Naive thymus-derived CD4-positive, alpha-beta T cell (primary cell): ENCODE measurements at regions not wholly inside any gene's neighbourhood (a gene's known extent, or its start where the extent isn't known, plus 50 kb on each side); places are given as distances from the start of the nearest gene placed in this dataset.

Experiments
- ATAC-seq: fragments of 150-1000 bp; cut with Tn5 transposase; 2 replicates; pipeline ENCODE4 v1.10.0; 2021; ENCODE audit warnings: mild to moderate bottlenecking, moderate library complexity
- CTCF ChIA-PET: fragments of 350-600 bp; sonication (Branson Sonifier 250); formaldehyde crosslinking; loops from one replicate; lab custom pipeline; 2021; ENCODE audit warnings: antibody characterized with exemption; lab: Charles Lee
- POLR2A ChIA-PET: fragments of 350-600 bp; sonication (Branson Sonifier 250); formaldehyde crosslinking; loops from one replicate; lab custom pipeline; 2021; ENCODE audit warnings: antibody characterized with exemption, inconsistent platforms; lab: Charles Lee
- DNase-seq, 9 donors: peaks; one replicate each; pipeline versions ENCODE4 v3.0.0 to v3.0.0-alpha.2; 2020 to 2022; ENCODE audit warnings: mixed read lengths in 1 of 9
- H3K27ac ChIP-seq: one replicate; pipeline ENCODE4 v1.7.0; 2013; ENCODE audit warnings: mild to moderate bottlenecking, low read depth, low read length, moderate library complexity
- H3K27me3 ChIP-seq, 2 donors: one replicate each; pipeline ENCODE4 v1.7.0; 2013; ENCODE audit warnings: low read length in 2 of 2, mild to moderate bottlenecking in 2 of 2, moderate library complexity in 2 of 2; ENCODE audit not compliant: control insufficient read depth in 2 of 2, insufficient read depth in 2 of 2
- H3K36me3 ChIP-seq, 3 experiments: 1 replicate in 2 of 3; 2 replicates in 1 of 3; pipeline ENCODE4 v1.7.0; 2013; ENCODE audit warnings: low read length in 3 of 3, mild to moderate bottlenecking in 3 of 3, moderate library complexity in 1 of 3; ENCODE audit not compliant: insufficient read depth in 3 of 3, control insufficient read depth in 2 of 3
- H3K4me1 ChIP-seq, 2 donors: one replicate each; pipeline ENCODE4 v1.7.0; 2013; ENCODE audit warnings: low read length in 2 of 2, mild to moderate bottlenecking in 2 of 2, moderate library complexity in 1 of 2; ENCODE audit not compliant: control insufficient read depth in 2 of 2, insufficient read depth in 2 of 2
- H3K4me3 ChIP-seq: 2 replicates; pipeline ENCODE4 v1.7.0; 2013; ENCODE audit warnings: mild to moderate bottlenecking, low read length
- H3K9me3 ChIP-seq, 3 experiments: 1 replicate in 2 of 3; 2 replicates in 1 of 3; pipeline ENCODE4 v1.7.0; 2013; ENCODE audit warnings: low read length in 3 of 3; ENCODE audit not compliant: control insufficient read depth in 2 of 3
- H3K27ac Mint-ChIP-seq, 9 donors: one replicate each; pipeline ENCODE4 v1.8.0; 2020 to 2022; ENCODE audit warnings: mixed read lengths in 9 of 9, mild to moderate bottlenecking in 8 of 9, moderate library complexity in 5 of 9, inconsistent platforms in 2 of 9
- H3K27me3 Mint-ChIP-seq, 5 donors: one replicate each; pipeline ENCODE4 v1.8.0; 2021 to 2022; ENCODE audit warnings: mixed read lengths in 5 of 5, mild to moderate bottlenecking in 1 of 5
- H3K36me3 Mint-ChIP-seq, 5 donors: one replicate each; pipeline ENCODE4 v1.8.0; 2020 to 2022; ENCODE audit warnings: mixed read lengths in 5 of 5, mild to moderate bottlenecking in 3 of 5, inconsistent platforms in 1 of 5
- H3K4me1 Mint-ChIP-seq, 7 donors: one replicate each; pipeline ENCODE4 v1.8.0; 2020 to 2022; ENCODE audit warnings: mixed read lengths in 7 of 7, mild to moderate bottlenecking in 3 of 7, inconsistent platforms in 1 of 7
- H3K4me3 Mint-ChIP-seq, 10 donors: one replicate each; pipeline ENCODE4 v1.8.0; 2020 to 2022; ENCODE audit warnings: mild to moderate bottlenecking in 10 of 10, mixed read lengths in 10 of 10, moderate library complexity in 6 of 10, inconsistent platforms in 2 of 10
- H3K9me3 Mint-ChIP-seq, 11 donors: one replicate each; pipeline ENCODE4 v1.8.0; 2020 to 2022; ENCODE audit warnings: mixed read lengths in 11 of 11, mild to moderate bottlenecking in 4 of 11, inconsistent platforms in 1 of 11, moderate library complexity in 1 of 11
- intact Hi-C, 2 donors: fragments of 100-400 bp; cut with micrococcal nuclease; formaldehyde crosslinking; loops; one replicate each; pipeline ENCODE4 v1.15.1; 2023

DNA sequence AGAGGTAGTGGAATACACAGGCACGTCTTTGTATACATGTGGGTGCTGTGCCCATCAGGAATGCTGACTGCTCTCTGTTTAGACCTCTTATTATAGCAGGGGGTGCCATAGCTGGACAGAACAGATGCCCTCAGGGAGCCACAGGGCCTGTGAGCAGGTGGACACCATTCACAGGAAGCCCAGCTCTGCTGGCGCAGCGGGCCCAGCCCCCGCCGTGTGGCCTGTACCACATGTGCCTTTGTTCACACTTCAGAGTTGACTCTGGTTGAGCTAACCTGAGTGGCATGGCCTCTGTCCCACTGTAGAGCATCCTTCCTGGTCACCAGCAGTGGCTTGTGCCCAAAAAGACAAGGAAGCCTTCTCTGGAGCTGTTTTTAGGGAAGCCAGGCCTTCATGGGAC, 730.9 kb upstream of the ID2 start:
- no peak for ATAC-seq
- POLR2A ChIA-PET = no interaction called here
- no peak overlapping the region for H3K27ac Mint-ChIP-seq

DNA sequence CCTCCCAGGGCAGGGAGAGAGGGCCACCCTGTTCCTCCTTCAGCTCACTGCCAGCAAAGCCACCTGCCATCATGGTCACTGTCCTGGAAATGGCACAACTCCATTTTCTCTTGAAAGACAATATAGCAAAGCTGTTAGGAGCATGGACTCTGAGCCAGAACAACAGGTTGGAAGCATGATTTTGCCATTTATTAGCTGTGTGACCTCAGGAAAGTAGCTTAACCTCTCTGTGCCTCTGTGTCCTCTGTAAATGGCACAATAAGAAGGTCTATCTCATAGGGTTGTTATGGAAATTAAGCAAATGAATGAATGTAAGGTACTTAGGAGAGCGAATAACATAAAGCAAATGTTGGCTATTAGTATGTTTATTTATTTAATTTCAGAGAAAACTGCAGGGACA, 730.4 kb upstream of the ID2 start:
- Mint-ChIP-seq H3K36me3 (no peaks in the 10 kb centered on the region), H3K4me1 (no peaks in the 10 kb centered on the region), H3K9me3 (peaks cover 0 to 2% (median 0%) of the 10 kb centered on the region in 11 donors), H3K4me3 (no peak overlapping the region), H3K27me3 (no peaks in the 10 kb centered on the region), H3K27ac (no peak overlapping the region)
- Histone ChIP-seq H3K4me3 (no peak overlapping the region), H3K27me3 (no peaks in the 10 kb centered on the region), H3K4me1 (no peaks in the 10 kb centered on the region), H3K27ac (no peak overlapping the region), H3K9me3 (no peaks in the 10 kb centered on the region), H3K36me3 (no peaks in the 10 kb centered on the region)
- intact Hi-C loops = no loop called here
- DNase-seq (no peak), ATAC-seq (no peak)
- ChIA-PET POLR2A (no interaction called here), CTCF (no interaction called here)

More for the DNA sequence above, 730.9 kb upstream of the ID2 start:
- DNase-seq = no peak
- Histone ChIP-seq H3K27me3 (no peaks in the 10 kb centered on the region), H3K4me3 (no peak overlapping the region), H3K27ac (no peak overlapping the region), H3K9me3 (no peaks in the 10 kb centered on the region), H3K4me1 (no peaks in the 10 kb centered on the region), H3K36me3 (no peaks in the 10 kb centered on the region)
- no peaks in the 10 kb centered on the region for H3K27me3 Mint-ChIP-seq
- H3K9me3 Mint-ChIP-seq = peaks cover 0 to 2% (median 0%) of the 10 kb centered on the region in 11 donors
- CTCF ChIA-PET = no interaction called here
- intact Hi-C loops = no loop called here
- H3K4me3 Mint-ChIP-seq = no peak overlapping the region
- no peaks in the 10 kb centered on the region for H3K36me3 Mint-ChIP-seq
- H3K4me1 Mint-ChIP-seq = no peaks in the 10 kb centered on the region

DNA sequence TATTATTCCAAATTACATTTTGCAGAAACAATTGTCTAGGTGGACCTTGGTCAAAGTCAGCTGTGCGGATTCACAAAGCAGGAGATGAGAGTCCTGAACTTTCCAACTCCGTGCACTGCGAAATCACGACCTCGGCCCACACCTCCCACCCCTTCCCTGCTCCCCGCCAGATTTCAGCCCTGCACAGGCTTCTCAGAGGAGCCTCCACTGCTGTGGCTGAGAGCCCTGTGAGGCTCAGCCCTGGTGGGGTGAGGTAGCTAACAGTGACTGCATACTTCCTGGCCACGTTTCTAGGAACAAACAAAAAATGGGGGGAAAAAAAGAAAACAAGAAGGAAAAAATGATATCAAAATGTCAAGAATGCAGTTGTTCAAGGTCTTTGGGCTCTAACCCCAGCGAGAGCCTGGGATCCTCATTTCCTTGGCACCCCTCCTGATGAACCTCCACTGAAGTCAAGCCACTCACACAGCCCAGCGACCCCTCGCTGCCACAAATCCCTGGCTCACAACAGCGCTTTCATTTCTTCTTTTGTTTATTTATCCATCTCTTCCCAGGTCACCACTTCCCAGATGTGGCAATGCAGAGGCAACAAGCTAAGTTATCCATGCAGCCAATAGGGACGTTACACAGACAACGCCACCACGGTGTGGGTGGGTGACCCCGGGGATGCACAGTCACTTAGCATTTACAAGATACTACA, 729.7 kb upstream of the ID2 start:
- POLR2A ChIA-PET = no interaction called here
- no peaks in the 10 kb centered on the region for H3K27me3 ChIP-seq
- Mint-ChIP-seq H3K9me3 (peaks cover 0 to 2% (median 0%) of the 10 kb centered on the region in 11 donors), H3K27me3 (no peaks in the 10 kb centered on the region), H3K27ac (no peak overlapping the region), H3K4me1 (no peaks in the 10 kb centered on the region), H3K4me3 (no peak overlapping the region), H3K36me3 (no peaks in the 10 kb centered on the region)
- no peak overlapping the region for H3K4me3 ChIP-seq
- no peak overlapping the region for H3K27ac ChIP-seq
- no peaks in the 10 kb centered on the region for H3K9me3 ChIP-seq
- ATAC-seq (no peak), DNase-seq (no peak)
- no peaks in the 10 kb centered on the region for H3K36me3 ChIP-seq
- H3K4me1 ChIP-seq = no peaks in the 10 kb centered on the region
- intact Hi-C loops = no loop called here
- CTCF ChIA-PET = no interaction called here

DNA sequence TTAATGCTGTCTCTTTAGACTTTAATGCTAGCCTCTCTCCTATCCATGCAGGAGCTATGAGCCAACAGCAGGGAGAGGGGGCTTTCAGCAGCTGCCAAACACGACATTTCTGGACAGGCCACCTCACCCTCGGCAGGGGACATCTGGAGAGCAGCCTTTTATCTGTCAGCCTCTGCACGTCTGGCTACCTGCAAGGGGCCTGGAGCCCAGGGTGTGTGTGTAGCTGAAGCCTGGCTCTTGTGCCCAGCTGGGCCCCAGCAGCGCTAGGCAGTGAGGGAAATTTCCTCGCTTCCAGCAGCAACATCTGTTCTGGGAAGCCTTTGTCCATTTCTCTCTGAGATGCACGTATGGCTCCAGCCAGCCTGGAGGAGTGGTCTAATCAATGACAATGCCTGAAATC, 728.7 kb upstream of the ID2 start:
- Mint-ChIP-seq H3K4me1 (no peaks in the 10 kb centered on the region), H3K9me3 (peaks cover 0 to 2% (median 0%) of the 10 kb centered on the region in 11 donors), H3K27ac (no peak overlapping the region), H3K4me3 (no peak overlapping the region), H3K36me3 (no peaks in the 10 kb centered on the region), H3K27me3 (no peaks in the 10 kb centered on the region)
- Histone ChIP-seq H3K4me3 (no peak overlapping the region), H3K36me3 (no peaks in the 10 kb centered on the region), H3K4me1 (no peaks in the 10 kb centered on the region), H3K9me3 (no peaks in the 10 kb centered on the region), H3K27ac (no peak overlapping the region), H3K27me3 (no peaks in the 10 kb centered on the region)
- intact Hi-C loops = no loop called here
- ATAC-seq (no peak), DNase-seq (no peak)
- POLR2A ChIA-PET = no interaction called here
- CTCF ChIA-PET = no interaction called here

DNA sequence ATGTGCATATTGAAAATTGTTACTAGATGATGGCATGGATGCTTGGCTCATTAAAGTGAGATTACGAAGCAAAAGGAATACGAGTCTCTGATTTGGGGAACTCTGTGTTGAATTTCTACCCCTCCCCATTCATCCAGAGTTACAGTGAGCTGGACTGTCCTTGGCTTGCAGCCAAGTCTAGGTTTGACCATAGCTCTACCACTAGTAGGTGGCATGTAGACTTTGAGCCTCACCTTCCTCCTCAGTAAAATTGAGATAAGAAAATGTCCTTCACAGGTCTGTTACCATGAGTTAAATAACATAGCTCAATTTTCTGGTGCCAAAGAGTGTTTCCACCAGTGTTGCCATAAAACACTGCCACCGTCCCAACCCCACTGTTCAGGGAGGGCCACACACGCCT, 727.6 kb upstream of the ID2 start:
- H3K4me3 ChIP-seq = no peak overlapping the region
- ChIA-PET CTCF (no interaction called here), POLR2A (no interaction called here)
- H3K27ac ChIP-seq = no peak overlapping the region
- no peak overlapping the region for H3K27ac Mint-ChIP-seq
- no peaks in the 10 kb centered on the region for H3K27me3 Mint-ChIP-seq
- H3K9me3 ChIP-seq = no peaks in the 10 kb centered on the region
- H3K4me1 Mint-ChIP-seq = no peaks in the 10 kb centered on the region
- no peaks in the 10 kb centered on the region for H3K27me3 ChIP-seq
- ATAC-seq (no peak), DNase-seq (no peak)
- H3K4me3 Mint-ChIP-seq = no peak overlapping the region
- intact Hi-C loops = no loop called here
- no peaks in the 10 kb centered on the region for H3K36me3 Mint-ChIP-seq
- H3K36me3 ChIP-seq = no peaks in the 10 kb centered on the region
- no peaks in the 10 kb centered on the region for H3K4me1 ChIP-seq
- H3K9me3 Mint-ChIP-seq = peaks cover 0 to 2% (median 0%) of the 10 kb centered on the region in 11 donors

DNA sequence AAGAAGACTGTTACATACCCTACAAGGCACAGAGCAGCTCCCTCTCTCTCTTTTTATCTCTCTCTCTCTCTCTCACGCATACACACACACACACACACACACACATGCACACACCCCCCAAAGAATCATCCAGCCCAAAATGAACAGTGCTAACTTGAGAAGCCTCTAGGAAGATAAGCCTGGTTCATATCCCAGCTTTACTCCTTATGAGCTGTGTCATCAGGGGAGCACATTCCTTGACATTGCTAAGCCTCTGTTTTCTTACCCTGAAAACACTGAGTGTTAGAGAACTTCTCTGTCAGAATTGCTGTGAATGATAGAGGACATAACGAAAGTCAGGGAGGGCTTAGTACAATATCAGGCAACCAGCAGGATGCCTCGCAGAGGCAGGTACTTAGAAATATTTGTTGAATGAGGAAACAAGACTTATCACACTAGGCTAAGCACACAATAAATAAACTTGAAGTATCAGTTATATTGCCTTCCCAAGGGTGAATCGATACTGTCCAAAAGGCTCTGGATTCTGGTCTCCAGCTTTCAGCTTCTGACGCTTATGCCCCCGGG, 725.6 kb upstream of the ID2 start:
- Histone ChIP-seq H3K4me3 (no peak overlapping the region), H3K4me1 (no peaks in the 10 kb centered on the region), H3K27me3 (no peaks in the 10 kb centered on the region), H3K27ac (no peak overlapping the region), H3K9me3 (no peaks in the 10 kb centered on the region), H3K36me3 (no peaks in the 10 kb centered on the region)
- H3K4me1 Mint-ChIP-seq = no peaks in the 10 kb centered on the region
- ChIA-PET CTCF (no interaction called here), POLR2A (no interaction called here)
- intact Hi-C loops = no loop called here
- no peak for ATAC-seq
- H3K4me3 Mint-ChIP-seq = no peak overlapping the region
- H3K27ac Mint-ChIP-seq = no peak overlapping the region
- peaks cover 0 to 2% (median 0%) of the 10 kb centered on the region in 11 donors for H3K9me3 Mint-ChIP-seq
- H3K36me3 Mint-ChIP-seq = no peaks in the 10 kb centered on the region
- H3K27me3 Mint-ChIP-seq = no peaks in the 10 kb centered on the region
- DNase-seq = no peak

DNA sequence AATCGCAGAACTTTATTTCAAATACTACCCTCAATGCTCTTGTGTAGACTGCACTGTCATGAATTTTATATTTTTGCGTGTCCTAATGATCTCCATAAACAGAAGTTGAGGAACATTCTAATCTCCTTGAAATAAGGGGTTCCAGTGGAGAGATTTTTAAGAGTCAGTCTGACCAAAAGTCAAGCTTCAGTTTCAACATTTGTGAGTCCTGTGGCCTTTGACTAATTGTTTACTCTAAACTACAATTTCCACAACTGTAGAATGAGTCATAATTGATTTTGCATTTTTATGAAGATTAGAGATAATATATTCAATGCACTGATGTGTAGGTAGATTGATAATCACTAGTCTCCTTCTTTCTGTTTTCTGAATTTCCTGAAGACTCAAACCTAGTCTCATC, 720.3 kb upstream of the ID2 start:
- Histone ChIP-seq H3K27ac (no peak overlapping the region), H3K27me3 (no peaks in the 10 kb centered on the region), H3K4me1 (no peaks in the 10 kb centered on the region), H3K4me3 (no peak overlapping the region), H3K9me3 (no peaks in the 10 kb centered on the region), H3K36me3 (no peaks in the 10 kb centered on the region)
- no peak overlapping the region for H3K4me3 Mint-ChIP-seq
- H3K9me3 Mint-ChIP-seq = peaks cover 0 to 1% (median 0%) of the 10 kb centered on the region in 11 donors
- H3K27ac Mint-ChIP-seq = no peak overlapping the region
- ChIA-PET CTCF (no interaction called here), POLR2A (no interaction called here)
- H3K27me3 Mint-ChIP-seq = no peaks in the 10 kb centered on the region
- intact Hi-C loops = no loop called here
- peaks cover 0 to 2% (median 0%) of the 10 kb centered on the region in 7 donors for H3K4me1 Mint-ChIP-seq
- H3K36me3 Mint-ChIP-seq = peaks cover 0 to 2% (median 0%) of the 10 kb centered on the region in 5 donors
- DNase-seq (no peak), ATAC-seq (no peak)
